Neural cell (in vitro differentiated cells): ENCODE measurements at regions not wholly inside any gene's neighbourhood (a gene's known extent, or its start where the extent isn't known, plus 50 kb on each side); places are given as distances from the start of the nearest gene placed in this dataset.

Source experiments
- H2AFZ ChIP-seq: fragments of 200-600, 300-800 bp; sonication (generic), shearing (Covaris generic); 2 replicates; pipeline ENCODE4 v1.6.0; 2014; ENCODE audit warnings: low read depth, mild to moderate bottlenecking, antibody characterized with exemption, low read length, moderate library complexity
- H3F3A ChIP-seq: fragments of 200-600 bp; shearing (Covaris generic); 2 replicates; pipeline ENCODE4 v1.6.1; 2016; ENCODE audit warnings: mild to moderate bottlenecking, moderate library complexity, mixed read lengths, antibody characterized with exemption, low read length; ENCODE audit not compliant: insufficient read depth, poor library complexity, severe bottlenecking
- H3K27ac ChIP-seq: fragments of 200-600, 300-800 bp; sonication (generic), shearing (Covaris generic); 2 replicates; pipeline ENCODE4 v1.5.1; 2014; ENCODE audit warnings: mild to moderate bottlenecking, low read length, moderate library complexity
- H3K27me3 ChIP-seq: fragments of 300-800, 200-600 bp; sonication (generic), shearing (Covaris generic); 2 replicates; pipeline ENCODE4 v1.6.0; 2014; ENCODE audit warnings: mild to moderate bottlenecking, low read depth, low read length, moderate library complexity; ENCODE audit not compliant: insufficient read depth
- H3K36me3 ChIP-seq: fragments of 300-800, 200-600 bp; sonication (generic), shearing (Covaris generic); 2 replicates; pipeline ENCODE4 v1.5.1; 2014; ENCODE audit warnings: mild to moderate bottlenecking, antibody characterized with exemption, low read length, moderate library complexity; ENCODE audit not compliant: insufficient read depth
- H3K4me2 ChIP-seq: fragments of 300-800, 200-600 bp; sonication (generic), shearing (Covaris generic); 2 replicates; pipeline ENCODE4 v1.6.0; 2014; ENCODE audit warnings: mild to moderate bottlenecking, low read length
- H3K4me3 ChIP-seq: fragments of 300-800, 200-600 bp; sonication (generic), shearing (Covaris generic); 2 replicates; pipeline ENCODE4 v1.5.1; 2014; ENCODE audit warnings: mild to moderate bottlenecking, low read length, moderate library complexity
- H3K79me2 ChIP-seq: fragments of 200-600 bp; shearing (Covaris generic); replicated peaks from 2 replicates; pipeline ENCODE4 v1.6.0; 2014; ENCODE audit warnings: mild to moderate bottlenecking, low read length, moderate library complexity; ENCODE audit not compliant: insufficient read depth
- H3K9ac ChIP-seq: fragments of 300-800, 200-600 bp; sonication (generic), shearing (Covaris generic); 2 replicates; pipeline ENCODE4 v1.6.1; 2016; ENCODE audit warnings: mild to moderate bottlenecking, low read length, mixed read lengths
- H3K9me2 ChIP-seq: fragments of 200-600 bp; shearing (Covaris generic); 2 replicates; pipeline ENCODE4 v1.6.1; 2016; ENCODE audit warnings: mild to moderate bottlenecking, low read length, mixed read lengths; ENCODE audit not compliant: insufficient read depth
- H3K9me3 ChIP-seq: fragments of 200-600, 300-800 bp; sonication (generic), shearing (Covaris generic); 2 replicates; pipeline ENCODE4 v1.6.1; 2016; ENCODE audit warnings: mild to moderate bottlenecking, mixed run types, low read length, moderate library complexity, mixed read lengths
- H4K20me1 ChIP-seq: fragments of 200-600 bp; shearing (Covaris generic); 2 replicates; pipeline ENCODE4 v1.6.1; 2016; ENCODE audit warnings: mild to moderate bottlenecking, mixed run types; ENCODE audit not compliant: insufficient read depth
- EP300 ChIP-seq: fragments of 450-650 bp; conservative IDR thresholded peaks from 2 replicates; pipeline ENCODE4 v1.6.1; 2014; ENCODE audit warnings: antibody characterized with exemption, mild to moderate bottlenecking, moderate library complexity; ENCODE audit not compliant: poor library complexity, severe bottlenecking
- EZH2 ChIP-seq: fragments of 200-600, 300-800 bp; shearing (Covaris generic), sonication (generic); IDR thresholded peaks from 2 replicates; pipeline ENCODE4 v1.6.1; 2014; ENCODE audit warnings: antibody characterized with exemption, low read length, borderline replicate concordance, mild to moderate bottlenecking; ENCODE audit not compliant: insufficient read depth, poor library complexity, severe bottlenecking
- MXI1 ChIP-seq: fragments of 450-650 bp; conservative IDR thresholded peaks from 2 replicates; pipeline ENCODE4 v1.6.1; 2014; ENCODE audit warnings: antibody characterized with exemption, mild to moderate bottlenecking; ENCODE audit not compliant: poor library complexity, severe bottlenecking
- POLR2AphosphoS5 ChIP-seq: IDR thresholded peaks from 2 replicates; pipeline ENCODE4 v1.6.1; 2012
- RAD21 ChIP-seq: fragments of 450-650 bp; conservative IDR thresholded peaks from 2 replicates; pipeline ENCODE4 v1.6.1; 2014; ENCODE audit warnings: antibody characterized with exemption, mild to moderate bottlenecking, moderate library complexity
- SMC3 ChIP-seq: fragments of 450-650 bp; conservative IDR thresholded peaks from 2 replicates; pipeline ENCODE4 v1.6.1; 2014; ENCODE audit warnings: antibody characterized with exemption, mild to moderate bottlenecking, moderate library complexity; ENCODE audit not compliant: poor library complexity
- TAF1 ChIP-seq: IDR thresholded peaks from 2 replicates; pipeline ENCODE4 v1.6.1; 2012; ENCODE audit warnings: low read depth
- TF ChIP-seq, protein P1 (sequence below): IDR thresholded peaks from 2 replicates; pipeline ENCODE4 v1.6.1; 2012; ENCODE audit warnings: borderline replicate concordance
- TF ChIP-seq, protein P2 (sequence below): fragments of 450-650 bp; IDR thresholded peaks from 2 replicates; pipeline ENCODE4 v1.5.1; 2014; ENCODE audit warnings: antibody characterized with exemption, mild to moderate bottlenecking, moderate library complexity; ENCODE audit not compliant: poor library complexity, severe bottlenecking

DNA sequence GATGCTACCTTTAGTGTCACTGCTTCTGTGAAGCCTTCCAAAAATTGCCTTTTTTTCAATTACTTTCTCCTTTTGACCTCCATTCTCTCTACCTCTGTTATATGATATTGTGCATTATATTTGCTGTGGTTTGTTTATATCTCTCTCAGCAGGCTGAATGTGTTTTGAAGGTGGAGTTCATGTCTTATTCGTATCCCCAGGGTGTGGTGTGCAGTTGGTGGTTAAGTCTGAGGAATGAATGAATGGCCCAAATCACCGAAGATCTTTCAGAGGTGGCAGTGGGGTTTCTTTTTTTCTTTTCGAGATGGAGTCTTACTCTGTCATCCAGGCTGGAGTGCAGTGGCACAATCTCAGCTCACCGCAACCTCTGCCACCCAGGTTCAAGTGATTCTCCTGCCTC lies 53.5 kb upstream of the MAP4K3 start:
- Histone ChIP-seq H3K4me3 (no peak overlapping the region), H3F3A (no peaks in the 10 kb centered on the region), H2AFZ (no peak overlapping the region), H3K36me3 (no peaks in the 10 kb centered on the region), H3K4me2 (no peak overlapping the region), H3K79me2 (no peaks in the 10 kb centered on the region), H3K9me2 (no peaks in the 10 kb centered on the region), H3K9ac (no peak overlapping the region), H4K20me1 (no peaks in the 10 kb centered on the region), H3K27me3 (no peaks in the 10 kb centered on the region), H3K27ac (no peak overlapping the region), H3K9me3 (no peaks in the 10 kb centered on the region)
- TF ChIP-seq TAF1: no peak
- no peak for TF ChIP-seq POLR2AphosphoS5
- TF ChIP-seq EP300: no peak
- TF ChIP-seq, protein P1, sequence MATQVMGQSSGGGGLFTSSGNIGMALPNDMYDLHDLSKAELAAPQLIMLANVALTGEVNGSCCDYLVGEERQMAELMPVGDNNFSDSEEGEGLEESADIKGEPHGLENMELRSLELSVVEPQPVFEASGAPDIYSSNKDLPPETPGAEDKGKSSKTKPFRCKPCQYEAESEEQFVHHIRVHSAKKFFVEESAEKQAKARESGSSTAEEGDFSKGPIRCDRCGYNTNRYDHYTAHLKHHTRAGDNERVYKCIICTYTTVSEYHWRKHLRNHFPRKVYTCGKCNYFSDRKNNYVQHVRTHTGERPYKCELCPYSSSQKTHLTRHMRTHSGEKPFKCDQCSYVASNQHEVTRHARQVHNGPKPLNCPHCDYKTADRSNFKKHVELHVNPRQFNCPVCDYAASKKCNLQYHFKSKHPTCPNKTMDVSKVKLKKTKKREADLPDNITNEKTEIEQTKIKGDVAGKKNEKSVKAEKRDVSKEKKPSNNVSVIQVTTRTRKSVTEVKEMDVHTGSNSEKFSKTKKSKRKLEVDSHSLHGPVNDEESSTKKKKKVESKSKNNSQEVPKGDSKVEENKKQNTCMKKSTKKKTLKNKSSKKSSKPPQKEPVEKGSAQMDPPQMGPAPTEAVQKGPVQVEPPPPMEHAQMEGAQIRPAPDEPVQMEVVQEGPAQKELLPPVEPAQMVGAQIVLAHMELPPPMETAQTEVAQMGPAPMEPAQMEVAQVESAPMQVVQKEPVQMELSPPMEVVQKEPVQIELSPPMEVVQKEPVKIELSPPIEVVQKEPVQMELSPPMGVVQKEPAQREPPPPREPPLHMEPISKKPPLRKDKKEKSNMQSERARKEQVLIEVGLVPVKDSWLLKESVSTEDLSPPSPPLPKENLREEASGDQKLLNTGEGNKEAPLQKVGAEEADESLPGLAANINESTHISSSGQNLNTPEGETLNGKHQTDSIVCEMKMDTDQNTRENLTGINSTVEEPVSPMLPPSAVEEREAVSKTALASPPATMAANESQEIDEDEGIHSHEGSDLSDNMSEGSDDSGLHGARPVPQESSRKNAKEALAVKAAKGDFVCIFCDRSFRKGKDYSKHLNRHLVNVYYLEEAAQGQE: no peak
- TF ChIP-seq, protein P2, sequence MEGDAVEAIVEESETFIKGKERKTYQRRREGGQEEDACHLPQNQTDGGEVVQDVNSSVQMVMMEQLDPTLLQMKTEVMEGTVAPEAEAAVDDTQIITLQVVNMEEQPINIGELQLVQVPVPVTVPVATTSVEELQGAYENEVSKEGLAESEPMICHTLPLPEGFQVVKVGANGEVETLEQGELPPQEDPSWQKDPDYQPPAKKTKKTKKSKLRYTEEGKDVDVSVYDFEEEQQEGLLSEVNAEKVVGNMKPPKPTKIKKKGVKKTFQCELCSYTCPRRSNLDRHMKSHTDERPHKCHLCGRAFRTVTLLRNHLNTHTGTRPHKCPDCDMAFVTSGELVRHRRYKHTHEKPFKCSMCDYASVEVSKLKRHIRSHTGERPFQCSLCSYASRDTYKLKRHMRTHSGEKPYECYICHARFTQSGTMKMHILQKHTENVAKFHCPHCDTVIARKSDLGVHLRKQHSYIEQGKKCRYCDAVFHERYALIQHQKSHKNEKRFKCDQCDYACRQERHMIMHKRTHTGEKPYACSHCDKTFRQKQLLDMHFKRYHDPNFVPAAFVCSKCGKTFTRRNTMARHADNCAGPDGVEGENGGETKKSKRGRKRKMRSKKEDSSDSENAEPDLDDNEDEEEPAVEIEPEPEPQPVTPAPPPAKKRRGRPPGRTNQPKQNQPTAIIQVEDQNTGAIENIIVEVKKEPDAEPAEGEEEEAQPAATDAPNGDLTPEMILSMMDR: no peak
- no peak for TF ChIP-seq SMC3
- no peak for TF ChIP-seq RAD21
- TF ChIP-seq EZH2: no peak
- TF ChIP-seq MXI1: no peak

DNA sequence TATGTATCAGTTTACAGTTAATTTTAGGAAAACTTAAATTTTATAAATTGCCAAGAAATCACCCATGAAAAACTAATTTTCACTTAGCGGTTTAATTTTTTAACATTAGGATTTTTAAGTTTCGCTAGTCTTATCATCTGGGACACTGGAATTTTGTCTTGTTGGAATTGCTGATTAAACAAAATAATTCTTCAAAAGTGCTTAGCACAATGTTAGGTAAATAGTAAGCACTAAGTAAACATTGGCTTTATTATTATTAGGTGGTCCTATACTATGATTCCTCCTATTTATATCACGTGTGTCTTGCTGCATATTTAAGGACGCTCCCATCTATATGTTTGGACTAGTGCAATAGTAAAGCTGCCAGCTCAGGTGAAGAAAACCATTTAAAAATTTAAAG lies 54.6 kb upstream of the MAP4K3 start:
- no peak for TF ChIP-seq TAF1
- TF ChIP-seq POLR2AphosphoS5: no peak
- no peak overlapping the region for H3K9ac ChIP-seq

DNA sequence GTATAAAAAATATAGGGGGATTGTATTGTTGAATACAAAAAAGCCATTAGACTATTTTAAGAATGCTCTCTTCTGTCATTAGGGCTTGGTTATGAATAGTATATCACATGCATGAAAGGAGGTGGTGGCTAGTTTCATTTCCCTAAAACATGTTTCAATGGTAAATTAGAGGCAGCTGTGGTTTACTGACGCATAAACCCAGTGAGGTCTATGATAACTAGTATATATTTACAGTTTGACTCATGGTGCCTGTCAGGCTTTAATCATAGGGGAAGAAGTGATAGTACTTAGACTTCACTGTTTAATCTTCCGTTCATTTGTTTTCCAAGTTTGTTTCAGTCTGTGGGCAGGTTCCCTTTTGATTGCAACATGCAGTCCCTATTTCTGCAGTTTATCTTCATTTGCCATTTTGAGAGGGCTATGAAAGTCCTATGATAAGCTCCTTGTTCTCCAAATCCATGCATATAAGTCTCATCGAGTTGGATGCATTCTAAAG lies 55.1 kb upstream of the MAP4K3 start:
- no peak overlapping the region for H3K27ac ChIP-seq
- H3F3A ChIP-seq: no peaks in the 10 kb centered on the region
- H3K79me2 ChIP-seq: no peaks in the 10 kb centered on the region
- no peaks in the 10 kb centered on the region for H3K36me3 ChIP-seq
- H4K20me1 ChIP-seq: no peaks in the 10 kb centered on the region
- H3K9ac ChIP-seq: no peak overlapping the region
- H3K4me3 ChIP-seq: no peak overlapping the region
- no peaks in the 10 kb centered on the region for H3K9me2 ChIP-seq
- no peaks in the 10 kb centered on the region for H3K9me3 ChIP-seq
- TF ChIP-seq TAF1: no peak
- TF ChIP-seq SMC3: no peak
- TF ChIP-seq EP300: no peak
- TF ChIP-seq EZH2: no peak
- TF ChIP-seq POLR2AphosphoS5: no peak
- TF ChIP-seq RAD21: no peak
- no peak for TF ChIP-seq MXI1
- TF ChIP-seq, protein P2: no peak
- TF ChIP-seq, protein P1: no peak
- no peaks in the 10 kb centered on the region for H3K27me3 ChIP-seq
- H2AFZ ChIP-seq: no peak overlapping the region
- H3K4me2 ChIP-seq: no peak overlapping the region

More for the DNA sequence above, 54.6 kb upstream of the MAP4K3 start:
- H3K4me2 ChIP-seq: no peak overlapping the region
- no peaks in the 10 kb centered on the region for H3K27me3 ChIP-seq
- no peaks in the 10 kb centered on the region for H3K36me3 ChIP-seq
- no peaks in the 10 kb centered on the region for H3K9me3 ChIP-seq
- no peak overlapping the region for H3K27ac ChIP-seq
- no peaks in the 10 kb centered on the region for H4K20me1 ChIP-seq
- H3F3A ChIP-seq: no peaks in the 10 kb centered on the region
- no peak overlapping the region for H2AFZ ChIP-seq
- no peaks in the 10 kb centered on the region for H3K9me2 ChIP-seq
- no peak overlapping the region for H3K4me3 ChIP-seq
- no peaks in the 10 kb centered on the region for H3K79me2 ChIP-seq
